ENCODE measurements at regions not wholly inside any gene's neighbourhood (a gene's known extent, or its start where the extent isn't known, plus 50 kb on each side); places are given as distances from the start of the nearest gene placed in this dataset.

DNA sequence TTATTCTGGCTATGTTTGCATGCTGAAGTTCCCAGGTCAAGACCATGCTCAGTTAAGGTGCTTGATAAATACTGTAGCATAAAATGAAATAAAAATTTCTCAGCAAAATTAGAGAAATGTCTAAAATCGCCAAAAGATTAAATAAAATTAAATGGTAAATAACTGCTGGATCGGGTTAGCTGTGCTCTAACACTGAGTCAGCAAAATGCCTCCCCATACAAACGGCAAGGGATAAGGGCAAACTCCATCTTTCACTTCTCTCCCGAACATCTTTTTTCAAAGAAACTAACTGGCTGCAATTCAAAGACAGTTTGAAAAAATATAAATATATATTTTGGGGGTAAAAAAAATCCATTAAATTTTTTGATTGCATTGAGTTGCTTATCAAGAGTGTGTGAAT, 162.2 kb upstream of the ZFHX3 start:
- H3K4me2 ChIP-seq (ENCODE audit: low read length), result no peak overlapping the region

DNA sequence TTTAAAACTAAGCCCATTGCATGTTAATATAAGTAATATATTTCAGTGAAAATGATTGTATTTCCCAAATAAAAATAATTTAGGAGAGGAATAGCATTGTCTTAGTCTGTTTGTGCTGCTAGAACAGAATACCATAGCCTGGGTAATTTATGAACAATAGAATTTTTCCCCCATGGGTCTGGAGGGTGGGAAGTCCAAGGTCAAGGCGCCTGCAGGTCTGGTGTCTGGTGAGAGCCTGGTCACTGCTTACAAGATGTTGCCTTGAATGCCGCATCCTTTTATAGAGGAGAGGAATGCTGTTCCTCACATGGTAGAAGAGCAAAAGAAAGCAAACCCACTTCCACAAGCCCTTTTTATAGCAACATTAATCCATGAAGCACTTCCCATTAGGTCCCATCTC, 161.3 kb upstream of the ZFHX3 start:
- no peak overlapping the region for H3K4me3 ChIP-seq (ENCODE audit: low read depth, low read length, poor library complexity, severe bottlenecking)
- H3K9me2 ChIP-seq (ENCODE audit: low read depth, low read length), result no peaks in the 10 kb centered on the region
- H2AFZ ChIP-seq (ENCODE audit: low read length), result no peak overlapping the region
- H3F3A ChIP-seq (ENCODE audit: insufficient read depth, low read length), result no peaks in the 10 kb centered on the region
- H3K27ac ChIP-seq (ENCODE audit: low read depth, low read length, poor library complexity, severe bottlenecking), result no peak overlapping the region
- no peaks in the 10 kb centered on the region for H3K36me3 ChIP-seq (ENCODE audit: insufficient read depth, low read length)
- no peak overlapping the region for H3K4me2 ChIP-seq (ENCODE audit: low read length)
- H3K9me3 ChIP-seq (ENCODE audit: low read length), result no peaks in the 10 kb centered on the region
- H3K4me1 ChIP-seq (ENCODE audit: insufficient read depth, low read length, severe bottlenecking), result no peaks in the 10 kb centered on the region
- no peaks in the 10 kb centered on the region for H3K79me2 ChIP-seq (ENCODE audit: insufficient read depth, low read length)
- TF ChIP-seq EZH2 (IDR thresholded peaks at IDR 0.05; ENCODE audit: borderline replicate concordance, low read length), result no peak
- no peak overlapping the region for H3K9ac ChIP-seq (ENCODE audit: low read length)
- no peaks in the 10 kb centered on the region for H3K27me3 ChIP-seq (ENCODE audit: insufficient read depth, low read length)
- no peaks in the 10 kb centered on the region for H4K20me1 ChIP-seq (ENCODE audit: insufficient read depth, low read length)

More for the DNA sequence above, 162.2 kb upstream of the ZFHX3 start:
- Histone ChIP-seq H3K9me2 (ENCODE audit: low read depth, low read length) (no peaks in the 10 kb centered on the region), H3K9ac (ENCODE audit: low read length) (no peak overlapping the region), H2AFZ (ENCODE audit: low read length) (no peak overlapping the region), H4K20me1 (ENCODE audit: insufficient read depth, low read length) (no peaks in the 10 kb centered on the region), H3F3A (ENCODE audit: insufficient read depth, low read length) (no peaks in the 10 kb centered on the region), H3K36me3 (ENCODE audit: insufficient read depth, low read length) (no peaks in the 10 kb centered on the region), H3K4me3 (ENCODE audit: low read depth, low read length, poor library complexity, severe bottlenecking) (no peak overlapping the region), H3K27me3 (ENCODE audit: insufficient read depth, low read length) (no peaks in the 10 kb centered on the region), H3K27ac (ENCODE audit: low read depth, low read length, poor library complexity, severe bottlenecking) (no peak overlapping the region), H3K9me3 (ENCODE audit: low read length) (no peaks in the 10 kb centered on the region), H3K4me1 (ENCODE audit: insufficient read depth, low read length, severe bottlenecking) (no peaks in the 10 kb centered on the region), H3K79me2 (ENCODE audit: insufficient read depth, low read length) (no peaks in the 10 kb centered on the region)
- no peak for TF ChIP-seq EZH2 (IDR thresholded peaks at IDR 0.05; ENCODE audit: borderline replicate concordance, low read length)
- TF ChIP-seq, protein P1, sequence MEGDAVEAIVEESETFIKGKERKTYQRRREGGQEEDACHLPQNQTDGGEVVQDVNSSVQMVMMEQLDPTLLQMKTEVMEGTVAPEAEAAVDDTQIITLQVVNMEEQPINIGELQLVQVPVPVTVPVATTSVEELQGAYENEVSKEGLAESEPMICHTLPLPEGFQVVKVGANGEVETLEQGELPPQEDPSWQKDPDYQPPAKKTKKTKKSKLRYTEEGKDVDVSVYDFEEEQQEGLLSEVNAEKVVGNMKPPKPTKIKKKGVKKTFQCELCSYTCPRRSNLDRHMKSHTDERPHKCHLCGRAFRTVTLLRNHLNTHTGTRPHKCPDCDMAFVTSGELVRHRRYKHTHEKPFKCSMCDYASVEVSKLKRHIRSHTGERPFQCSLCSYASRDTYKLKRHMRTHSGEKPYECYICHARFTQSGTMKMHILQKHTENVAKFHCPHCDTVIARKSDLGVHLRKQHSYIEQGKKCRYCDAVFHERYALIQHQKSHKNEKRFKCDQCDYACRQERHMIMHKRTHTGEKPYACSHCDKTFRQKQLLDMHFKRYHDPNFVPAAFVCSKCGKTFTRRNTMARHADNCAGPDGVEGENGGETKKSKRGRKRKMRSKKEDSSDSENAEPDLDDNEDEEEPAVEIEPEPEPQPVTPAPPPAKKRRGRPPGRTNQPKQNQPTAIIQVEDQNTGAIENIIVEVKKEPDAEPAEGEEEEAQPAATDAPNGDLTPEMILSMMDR (IDR thresholded peaks at IDR 0.05; ENCODE audit: low read length), result no peak

DNA sequence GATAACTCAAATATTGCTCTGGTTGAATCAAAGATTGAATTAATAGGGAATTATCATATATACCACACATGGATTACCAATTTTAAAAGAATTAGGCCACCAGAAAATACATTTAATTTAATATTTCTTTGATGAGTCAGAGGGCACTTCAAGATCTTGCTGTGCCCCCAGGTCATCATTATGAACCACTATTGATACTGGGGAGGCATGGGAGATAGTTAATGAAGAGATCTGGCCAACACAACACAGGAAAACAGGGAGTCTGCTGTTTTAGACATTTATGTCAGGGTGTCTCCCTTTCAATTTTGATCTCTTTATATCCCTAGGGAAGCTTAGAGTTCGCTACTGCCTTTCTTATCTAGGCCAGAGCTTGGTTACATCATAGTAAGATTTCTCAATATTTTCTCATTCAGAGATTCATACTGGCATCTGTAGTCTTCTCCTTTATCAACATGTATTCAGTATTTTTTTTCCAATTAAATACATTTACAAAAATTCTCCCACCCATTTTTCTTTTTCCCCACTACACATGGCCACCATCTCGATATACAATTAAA, 158.3 kb upstream of the ZFHX3 start:
- H3K9me3 ChIP-seq (ENCODE audit: low read length), result no peaks in the 10 kb centered on the region
- no peak overlapping the region for H3K27ac ChIP-seq (ENCODE audit: low read depth, low read length, poor library complexity, severe bottlenecking)
- H3F3A ChIP-seq (ENCODE audit: insufficient read depth, low read length), result no peaks in the 10 kb centered on the region
- H3K4me2 ChIP-seq (ENCODE audit: low read length), result no peak overlapping the region
- H3K4me1 ChIP-seq (ENCODE audit: insufficient read depth, low read length, severe bottlenecking), result no peaks in the 10 kb centered on the region
- H3K27me3 ChIP-seq (ENCODE audit: insufficient read depth, low read length), result no peaks in the 10 kb centered on the region
- H2AFZ ChIP-seq (ENCODE audit: low read length), result no peak overlapping the region
- no peaks in the 10 kb centered on the region for H3K36me3 ChIP-seq (ENCODE audit: insufficient read depth, low read length)
- H3K9me2 ChIP-seq (ENCODE audit: low read depth, low read length), result no peaks in the 10 kb centered on the region
- TF ChIP-seq, protein P1 (IDR thresholded peaks at IDR 0.05; ENCODE audit: low read length), result no peak
- TF ChIP-seq EZH2 (IDR thresholded peaks at IDR 0.05; ENCODE audit: borderline replicate concordance, low read length), result no peak
- H3K9ac ChIP-seq (ENCODE audit: low read length), result no peak overlapping the region
- no peaks in the 10 kb centered on the region for H3K79me2 ChIP-seq (ENCODE audit: insufficient read depth, low read length)
- no peaks in the 10 kb centered on the region for H4K20me1 ChIP-seq (ENCODE audit: insufficient read depth, low read length)
- no peak overlapping the region for H3K4me3 ChIP-seq (ENCODE audit: low read depth, low read length, poor library complexity, severe bottlenecking)
